A673 (cell line): ENCODE measurements at regions not wholly inside any gene's neighbourhood (a gene's known extent, or its start where the extent isn't known, plus 50 kb on each side); places are given as distances from the start of the nearest gene placed in this dataset.

Experiments used
- BruUV-seq: library from RNA; stranded (reverse); fragments of 400-500 nt; replicated peaks from 2 replicates; lab custom pipeline; 2021; lab: Mats Ljungman, UMichigan
- CTCF ChIA-PET: fragments of 300-600 bp; sonication (Branson Sonifier 250); formaldehyde crosslinking; loops from one replicate; lab custom pipeline; 2022; ENCODE audit warnings: antibody characterized with exemption; lab: Charles Lee
- POLR2A ChIA-PET: fragments of 300-600 bp; sonication (Branson Sonifier 250); formaldehyde crosslinking; loops from one replicate; lab custom pipeline; 2022; ENCODE audit warnings: antibody characterized with exemption; ENCODE audit not compliant: low non-redundant PET; lab: Charles Lee
- DNase-seq: peaks from one replicate; pipeline ENCODE4 v3.0.0-alpha.2; 2015; ENCODE audit warnings: low spot score
- H3K27ac ChIP-seq: fragments of 200-600 bp; sonication (generic); 2 replicates; pipeline ENCODE4 v1.5.1; 2016; ENCODE audit warnings: mixed run types, low read depth, mild to moderate bottlenecking, mixed read lengths, antibody characterized with exemption, low read length; ENCODE audit not compliant: poor library complexity, severe bottlenecking
- H3K27me3 ChIP-seq: fragments of 200-600 bp; sonication (generic); replicated peaks from 2 replicates; pipeline ENCODE4 v1.6.1; 2017; ENCODE audit warnings: mixed run types, low read depth, mild to moderate bottlenecking, mixed read lengths, antibody characterized with exemption, low read length; ENCODE audit not compliant: insufficient read depth, poor library complexity
- H3K36me3 ChIP-seq: fragments of 200-600 bp; sonication (generic); 2 replicates; pipeline ENCODE4 v1.6.1; 2016; ENCODE audit warnings: mixed run types, mild to moderate bottlenecking, mixed read lengths, antibody characterized with exemption, low read length; ENCODE audit not compliant: insufficient read depth, poor library complexity, severe bottlenecking
- H3K4me1 ChIP-seq: fragments of 200-600 bp; sonication (generic); 2 replicates; pipeline ENCODE4 v1.6.1; 2017; ENCODE audit warnings: mixed run types, mild to moderate bottlenecking, mixed read lengths, antibody characterized with exemption, low read length; ENCODE audit not compliant: insufficient read depth, poor library complexity, severe bottlenecking
- H3K4me3 ChIP-seq: fragments of 200-600 bp; sonication (generic); 2 replicates; pipeline ENCODE4 v1.5.1; 2016; ENCODE audit warnings: low read depth, mixed run types, mild to moderate bottlenecking, mixed read lengths, low read length; ENCODE audit not compliant: poor library complexity, severe bottlenecking
- H3K9me3 ChIP-seq: fragments of 200-600 bp; sonication (generic); 2 replicates; pipeline ENCODE4 v1.6.1; 2016; ENCODE audit warnings: mixed run types, low read depth, mild to moderate bottlenecking, mixed read lengths, antibody characterized with exemption, low read length; ENCODE audit not compliant: poor library complexity, severe bottlenecking
- EZH2 ChIP-seq: fragments of 200-600 bp; sonication (generic); IDR thresholded peaks from 2 replicates; pipeline ENCODE4 v1.6.1; 2017; ENCODE audit warnings: borderline replicate concordance, low read depth, mild to moderate bottlenecking, mixed read lengths, antibody characterized with exemption, low read length; ENCODE audit not compliant: poor library complexity, severe bottlenecking
- intact Hi-C: fragments of 100-400 bp; cut with micrococcal nuclease; formaldehyde crosslinking; loops from one replicate; pipeline ENCODE4 v1.10.0; 2022; ENCODE audit not compliant: unreplicated experiment
- TF ChIP-seq, protein P1 (sequence below): fragments of 300-800, 200-600 bp; sonication (generic); conservative IDR thresholded peaks from 2 replicates; pipeline ENCODE4 v1.5.1; 2017; ENCODE audit warnings: low read depth, mild to moderate bottlenecking, antibody characterized with exemption, low read length, moderate library complexity, mixed read lengths

DNA sequence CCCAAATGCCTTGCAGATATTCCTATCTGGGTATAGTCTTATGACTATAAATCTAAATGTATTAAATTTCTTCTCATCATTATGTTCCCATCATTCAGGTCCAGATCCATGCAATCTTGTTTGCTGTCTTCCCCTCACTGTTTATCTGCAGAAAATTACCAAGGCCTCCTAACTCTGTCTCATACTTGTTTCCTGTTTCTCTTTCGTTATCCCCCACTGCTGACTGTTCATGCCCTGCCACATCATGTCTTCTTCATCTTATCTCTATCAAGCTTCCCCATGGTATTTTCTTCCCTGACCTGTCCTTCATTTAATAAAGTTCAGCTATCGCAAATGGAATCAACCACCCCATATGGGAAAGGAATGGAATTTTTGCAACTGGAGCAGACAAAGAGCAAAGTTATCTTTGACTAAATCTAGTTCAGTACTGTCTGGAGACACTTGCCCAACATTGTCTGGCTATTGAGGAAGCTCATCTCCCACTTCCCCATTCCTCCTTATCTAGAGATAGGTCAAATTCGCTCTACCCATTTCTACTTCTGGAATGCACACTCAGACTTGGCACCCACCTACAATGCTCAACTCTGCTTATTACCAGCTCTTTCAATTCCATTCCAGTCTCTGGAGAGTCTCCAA is 1358.1 kb downstream of the EFNB2 start:
- ChIA-PET CTCF (no interaction called here), POLR2A (no interaction called here)
- Histone ChIP-seq H3K4me3 (no peak overlapping the region), H3K27me3 (no peaks in the 10 kb centered on the region), H3K9me3 (no peaks in the 10 kb centered on the region), H3K36me3 (no peaks in the 10 kb centered on the region), H3K4me1 (no peaks in the 10 kb centered on the region), H3K27ac (no peak overlapping the region)
- no peak for DNase-seq
- TF ChIP-seq, protein P1, sequence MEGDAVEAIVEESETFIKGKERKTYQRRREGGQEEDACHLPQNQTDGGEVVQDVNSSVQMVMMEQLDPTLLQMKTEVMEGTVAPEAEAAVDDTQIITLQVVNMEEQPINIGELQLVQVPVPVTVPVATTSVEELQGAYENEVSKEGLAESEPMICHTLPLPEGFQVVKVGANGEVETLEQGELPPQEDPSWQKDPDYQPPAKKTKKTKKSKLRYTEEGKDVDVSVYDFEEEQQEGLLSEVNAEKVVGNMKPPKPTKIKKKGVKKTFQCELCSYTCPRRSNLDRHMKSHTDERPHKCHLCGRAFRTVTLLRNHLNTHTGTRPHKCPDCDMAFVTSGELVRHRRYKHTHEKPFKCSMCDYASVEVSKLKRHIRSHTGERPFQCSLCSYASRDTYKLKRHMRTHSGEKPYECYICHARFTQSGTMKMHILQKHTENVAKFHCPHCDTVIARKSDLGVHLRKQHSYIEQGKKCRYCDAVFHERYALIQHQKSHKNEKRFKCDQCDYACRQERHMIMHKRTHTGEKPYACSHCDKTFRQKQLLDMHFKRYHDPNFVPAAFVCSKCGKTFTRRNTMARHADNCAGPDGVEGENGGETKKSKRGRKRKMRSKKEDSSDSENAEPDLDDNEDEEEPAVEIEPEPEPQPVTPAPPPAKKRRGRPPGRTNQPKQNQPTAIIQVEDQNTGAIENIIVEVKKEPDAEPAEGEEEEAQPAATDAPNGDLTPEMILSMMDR: no peak
- no peak for TF ChIP-seq EZH2
- no TSS peak for BruUV-seq
- intact Hi-C loops: no loop called here

GRCh38 chr13:105170438-105170837 is 1365.0 kb downstream of the EFNB2 start:
- POLR2A ChIA-PET: no interaction called here
- intact Hi-C loops: no loop called here

GRCh38 chr13:105168295-105168694 is 1367.2 kb downstream of the EFNB2 start:
- no peak overlapping the region for H3K27ac ChIP-seq
- H3K36me3 ChIP-seq: no peaks in the 10 kb centered on the region
- TF ChIP-seq, protein P1: no peak
- no peak for TF ChIP-seq EZH2
- H3K4me1 ChIP-seq: no peaks in the 10 kb centered on the region
- no TSS peak for BruUV-seq
- POLR2A ChIA-PET: no interaction called here
- no peaks in the 10 kb centered on the region for H3K27me3 ChIP-seq
- H3K9me3 ChIP-seq: no peaks in the 10 kb centered on the region
- no peak for DNase-seq
- CTCF ChIA-PET: no interaction called here
- no peak overlapping the region for H3K4me3 ChIP-seq
- intact Hi-C loops: no loop called here

More at GRCh38 chr13:105170438-105170837, 1365.0 kb downstream of the EFNB2 start:
- CTCF ChIA-PET: no interaction called here
- no peak for DNase-seq
- Histone ChIP-seq H3K4me3 (no peak overlapping the region), H3K36me3 (no peaks in the 10 kb centered on the region), H3K9me3 (no peaks in the 10 kb centered on the region), H3K4me1 (no peaks in the 10 kb centered on the region), H3K27ac (no peak overlapping the region), H3K27me3 (no peaks in the 10 kb centered on the region)
- TF ChIP-seq EZH2: no peak
- TF ChIP-seq, protein P1: no peak
- BruUV-seq: no TSS peak
